ENCODE measurements at regions not wholly inside any gene's neighbourhood (a gene's known extent, or its start where the extent isn't known, plus 50 kb on each side); places are given as distances from the start of the nearest gene placed in this dataset.

GRCh38 chr9:129489838-129490582 lies 130.9 kb downstream of the C9orf50 start:
- DNase-seq (peak; percentile 45), ATAC-seq (ENCODE audit: low read depth) (no peak)
- Histone ChIP-seq H3K9me3 (ENCODE audit: control insufficient read depth, insufficient read depth, low read length) (no peaks in the 10 kb centered on the region), H4K91ac (ENCODE audit: insufficient read depth, low read depth, low read length) (peak overlapping the region; percentile 100), H3K4me3 (ENCODE audit: insufficient read depth, low read depth, low read length) (peak overlapping the region; percentile 24), H3K4me2 (ENCODE audit: low read depth, low read length) (peak overlapping the region; percentile 88), H4K8ac (ENCODE audit: low read depth in 2 of 2, low read length in 2 of 2) (peak overlapping the region; percentile 99 to 100), H2AFZ (replicated peaks; ENCODE audit: low read length, poor library complexity) (peak overlapping the region; percentile 77), H4K5ac (ENCODE audit: low read depth, low read length) (peak overlapping the region; percentile 65), H2AK9ac (replicated peaks; ENCODE audit: low read depth, low read length, poor library complexity) (peak overlapping the region; percentile 98), H3K79me1 (ENCODE audit: low read depth in 1 of 2, low read length in 2 of 2) (peaks cover 10 to 71% of the 10 kb centered on the region in 2 experiments), H3K27me3 (ENCODE audit: control insufficient read depth, insufficient read depth, low read length) (no peaks in the 10 kb centered on the region), H4K20me1 (ENCODE audit: insufficient read depth, low read length) (no peaks in the 10 kb centered on the region; the same call in 1 of the 2 replicates), H3K27ac (ENCODE audit: insufficient read depth, low read length) (peak overlapping the region; percentile 99), H2AK5ac (ENCODE audit: low read depth, low read length) (peak overlapping the region; percentile 100), H3K56ac (ENCODE audit: extremely low read depth, insufficient read depth, low read length) (peak overlapping the region; percentile 98), H3K14ac (replicated peaks; ENCODE audit: low read depth, low read length) (peak overlapping the region; percentile 99), H2BK5ac (ENCODE audit: low read depth, low read length, poor library complexity, severe bottlenecking) (peak overlapping the region; percentile 99), H3K9ac (ENCODE audit: low read depth, low read length) (peak overlapping the region; percentile 76), H3K23ac (ENCODE audit: low read depth, low read length) (peak overlapping the region; percentile 99), H3K36me3 (ENCODE audit: control insufficient read depth, insufficient read depth, low read length) (peaks cover 2% of the 10 kb centered on the region; the same call in 1 of the 2 replicates), H2BK15ac (ENCODE audit: low read depth, low read length) (peak overlapping the region; percentile 89), H3K9me1 (ENCODE audit: insufficient read depth, low read length) (peaks cover 20% of the 10 kb centered on the region), H2BK120ac (ENCODE audit: low read depth, low read length) (peak overlapping the region; percentile 100), H2BK20ac (ENCODE audit: low read depth, low read length) (peak overlapping the region; percentile 86), H3K4me1 (ENCODE audit: control insufficient read depth, insufficient read depth, low read length) (peaks cover 53% of the 10 kb centered on the region), H3K4ac (ENCODE audit: low read depth, low read length) (peak overlapping the region; percentile 100), H3K18ac (ENCODE audit: low read depth, low read length) (peak overlapping the region; percentile 99)
- dilution Hi-C loops (cut with HindIII; ENCODE audit: low sequenced_read_pairs, unreplicated experiment), result no loop called here
- no TSS peak for BruUV-seq (replicated peaks)
- intact Hi-C loops (cut with micrococcal nuclease), result loop anchor here (2.0 kb wide), 1 partner anchor 121 kb away; no protein-coding TSS in a partner anchor
- ChIA-PET CTCF (interaction anchor here (0.5 to 0.7 kb wide), 3 partner anchors 14 to 140 kb away, joined by 3 to 9 read pairs (median 3); no protein-coding TSS in a partner anchor), POLR2A (ENCODE audit: unreplicated experiment) (interaction anchor here (0.6 kb wide), 2 partner anchors 85 to 185 kb away, joined by 4 to 8 read pairs; no protein-coding TSS in a partner anchor)
- 63% methylated on average over 11 of the region's 15 CpGs; no CpG with 5 or more reads in 1 of the 2 experiments for WGBS, 2 experiments (ENCODE audit: extremely low coverage in 2 of 2, insufficient read length in 1 of 2)
- in situ Hi-C loops (cut with MboI; ENCODE audit: low sequenced_read_pairs), result no loop called here
- TF ChIP-seq MAFK (IDR thresholded peaks at IDR 0.05; ENCODE audit: low read depth, low read length) (no peak), CHD1 (IDR thresholded peaks at IDR 0.05; ENCODE audit: low read depth, low read length) (no peak), BHLHE40 (IDR thresholded peaks at IDR 0.05; ENCODE audit: low read depth, low read length) (peak; percentile 67), SMC3 (IDR thresholded peaks at IDR 0.05; ENCODE audit: low read depth, low read length) (no peak), MAZ (IDR thresholded peaks at IDR 0.05; ENCODE audit: borderline replicate concordance, low read depth, low read length) (0 out of 2 replicates have a peak, but pooled peaks have one; percentile 14), MXI1 (IDR thresholded peaks at IDR 0.05; ENCODE audit: borderline replicate concordance, low read depth, low read length) (no peak), RFX5 (IDR thresholded peaks at IDR 0.05; ENCODE audit: low read depth, low read length) (no peak), POLR2A (IDR thresholded peaks at IDR 0.05; ENCODE audit: low read depth, low read length) (no peak), RCOR1 (IDR thresholded peaks at IDR 0.05; ENCODE audit: insufficient replicate concordance, low read length) (no peak)
